GM13976 (cell line): ENCODE measurements at regions not wholly inside any gene's neighbourhood (a gene's known extent, or its start where the extent isn't known, plus 50 kb on each side); places are given as distances from the start of the nearest gene placed in this dataset.

Source experiments
- DNase-seq: peaks from one replicate; pipeline ENCODE4 v3.0.0; 2012; ENCODE audit warnings: low spot score
- CTCF ChIP-seq: IDR thresholded peaks from 2 replicates; pipeline ENCODE4 v1.5.1; 2012; ENCODE audit warnings: borderline replicate concordance, mild to moderate bottlenecking; ENCODE audit not compliant: insufficient read depth; ENCODE audit errors: extremely low read depth, missing control alignments, control extremely low read depth
- in situ Hi-C: fragments of 300-500 bp; cut with MboI; formaldehyde crosslinking; loops from one replicate; pipeline ENCODE4 v1.12.0; 2022; ENCODE audit warnings: low sequenced_read_pairs, mixed read lengths, inconsistent platforms; ENCODE audit not compliant: unreplicated experiment

- TF ChIP-seq CTCF = no peak
- DNase-seq = no peak
- in situ Hi-C loops = no loop called here
Observed at GRCh38 chr22:47690586-47690985, 928.1 kb downstream of the TBC1D22A start.

GRCh38 chr22:47690166-47690565 lies 927.7 kb downstream of the TBC1D22A start:
- no peak for TF ChIP-seq CTCF
- DNase-seq = no peak
- in situ Hi-C loops = no loop called here

- TF ChIP-seq CTCF = no peak
- no peak for DNase-seq
- in situ Hi-C loops = no loop called here
Observed at GRCh38 chr22:47687776-47688175, 925.3 kb downstream of the TBC1D22A start.

- no peak for TF ChIP-seq CTCF
- DNase-seq = no peak
- in situ Hi-C loops = no loop called here
Observed at GRCh38 chr22:47687346-47687655, 924.9 kb downstream of the TBC1D22A start.

GRCh38 chr22:47686594-47687345 lies 924.3 kb downstream of the TBC1D22A start:
- TF ChIP-seq CTCF = no peak
- in situ Hi-C loops = no loop called here
- DNase-seq = no peak

- in situ Hi-C loops = no loop called here
- DNase-seq = no peak
- no peak for TF ChIP-seq CTCF
Observed at GRCh38 chr22:47681411-47682165, 919.1 kb downstream of the TBC1D22A start.
